ENCODE measurements at regions not wholly inside any gene's neighbourhood (a gene's known extent, or its start where the extent isn't known, plus 50 kb on each side); places are given as distances from the start of the nearest gene placed in this dataset.

DNA sequence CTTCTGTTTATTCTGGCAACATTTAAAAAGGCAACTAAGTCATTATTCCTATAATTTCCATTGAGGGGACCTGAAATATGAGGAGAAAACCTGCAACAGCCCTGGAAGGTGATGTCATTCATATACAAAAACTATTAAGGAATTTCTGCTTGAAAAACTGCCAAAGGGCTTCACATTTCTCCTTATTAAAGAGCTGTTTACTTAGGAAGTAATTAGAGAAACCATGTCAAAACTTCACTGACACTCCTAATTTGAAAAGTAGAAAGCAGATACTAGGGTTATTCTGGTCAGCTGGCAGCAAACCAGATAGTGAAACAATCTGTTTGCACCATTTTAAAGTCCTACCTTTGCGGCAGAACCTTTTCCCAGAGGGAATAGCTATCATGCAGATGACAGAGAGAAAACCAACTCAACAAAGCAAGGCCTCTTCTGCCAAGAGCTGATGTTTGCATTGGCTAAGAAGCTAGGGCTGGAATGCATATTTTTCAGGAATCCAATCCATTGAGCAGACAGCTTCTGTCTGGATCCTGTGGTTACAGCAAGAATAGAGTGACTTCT is 592.2 kb upstream of the SYT4 start:
- CTCF ChIA-PET, result no interaction called here
- no peak overlapping the region for H3K27ac Mint-ChIP-seq
- DNase-seq, result no peak
- peaks cover 10% of the 10 kb centered on the region for H3K9me3 Mint-ChIP-seq
- no peaks in the 10 kb centered on the region for H3K36me3 Mint-ChIP-seq (ENCODE audit: low read depth)
- H3K27me3 Mint-ChIP-seq (ENCODE audit: low read depth), result no peaks in the 10 kb centered on the region
- no peak overlapping the region for H3K4me3 Mint-ChIP-seq
- intact Hi-C loops (cut with micrococcal nuclease), result loop anchor here (10.0 kb wide), 1 partner anchor 55 kb away; no protein-coding TSS in a partner anchor
- H3K4me1 Mint-ChIP-seq (ENCODE audit: low read depth), result no peaks in the 10 kb centered on the region

DNA sequence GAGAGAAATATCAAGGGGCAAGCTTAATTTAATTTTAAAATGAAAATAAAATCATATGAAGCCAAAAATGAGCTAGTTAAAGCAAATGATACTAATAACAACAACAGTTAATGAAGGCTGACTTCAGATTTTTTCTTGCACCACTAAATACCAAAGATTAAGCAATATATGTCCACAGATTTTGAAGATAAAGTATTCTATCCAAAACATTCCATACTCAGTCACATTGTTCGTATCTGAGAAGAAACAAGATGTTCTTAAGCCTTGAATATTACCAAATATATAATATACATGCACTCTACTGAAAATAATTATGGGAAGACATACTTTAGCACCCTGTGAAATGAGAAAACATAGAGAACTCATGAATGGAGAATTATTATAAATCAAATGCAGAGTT is 593.3 kb upstream of the SYT4 start:
- DNase-seq, result no peak
- intact Hi-C loops (cut with micrococcal nuclease), result no loop called here
- Mint-ChIP-seq H3K4me1 (ENCODE audit: low read depth) (no peaks in the 10 kb centered on the region), H3K4me3 (no peak overlapping the region), H3K9me3 (peaks cover 9% of the 10 kb centered on the region), H3K27me3 (ENCODE audit: low read depth) (no peaks in the 10 kb centered on the region), H3K36me3 (ENCODE audit: low read depth) (no peaks in the 10 kb centered on the region), H3K27ac (no peak overlapping the region)
- CTCF ChIA-PET, result no interaction called here

DNA sequence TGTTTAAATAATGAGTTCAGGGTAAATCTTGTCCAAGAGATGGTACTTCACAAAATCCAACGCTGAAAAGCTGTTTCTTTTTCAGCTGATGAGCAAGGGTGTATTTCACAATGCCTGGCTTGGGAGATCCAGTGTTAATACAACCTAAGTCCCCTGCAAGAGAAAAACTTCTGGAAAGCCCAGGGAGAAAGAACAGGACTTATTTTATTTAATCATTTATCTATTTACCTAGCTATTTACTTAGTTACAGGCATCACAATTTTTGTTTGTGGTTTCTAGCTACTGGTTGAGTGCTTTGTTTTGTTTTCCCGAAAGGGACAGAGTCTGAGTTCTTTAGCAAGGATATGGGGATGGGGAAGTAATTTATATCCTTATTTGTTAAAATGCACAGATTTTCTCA is 598.2 kb upstream of the SYT4 start:
- no peaks in the 10 kb centered on the region for H3K27me3 Mint-ChIP-seq (ENCODE audit: low read depth)
- CTCF ChIA-PET, result interaction anchor here (0.5 to 0.7 kb wide), 3 partner anchors 17 to 1295 kb away, joined by 3 to 6 read pairs (median 3); no protein-coding TSS in a partner anchor
- H3K36me3 Mint-ChIP-seq (ENCODE audit: low read depth), result no peaks in the 10 kb centered on the region
- DNase-seq, result no peak
- no peak overlapping the region for H3K4me3 Mint-ChIP-seq
- intact Hi-C loops (cut with micrococcal nuclease), result no loop called here
- H3K9me3 Mint-ChIP-seq, result peaks cover 20% of the 10 kb centered on the region
- no peaks in the 10 kb centered on the region for H3K4me1 Mint-ChIP-seq (ENCODE audit: low read depth)
- no peak overlapping the region for H3K27ac Mint-ChIP-seq

DNA sequence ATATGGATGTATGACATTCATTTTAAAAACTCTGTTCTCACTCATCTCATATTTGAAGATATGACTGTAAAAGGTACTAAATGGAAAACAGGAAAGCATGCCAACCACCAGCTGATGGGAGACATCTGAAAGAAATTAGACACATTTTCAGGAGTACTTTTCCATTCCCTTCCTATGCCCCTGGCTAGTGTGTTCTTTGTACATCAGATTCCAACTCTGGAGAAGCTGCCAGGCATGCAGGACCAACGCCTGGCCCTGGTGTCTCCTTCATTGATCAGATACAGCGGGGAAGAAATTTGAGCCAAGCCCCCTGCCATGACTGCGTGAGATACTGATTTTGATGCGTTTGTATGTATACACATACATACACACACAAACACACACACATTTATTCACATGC is 599.0 kb upstream of the SYT4 start:
- H3K27me3 Mint-ChIP-seq (ENCODE audit: low read depth), result no peaks in the 10 kb centered on the region
- no peak for DNase-seq
- CTCF ChIA-PET, result no interaction called here
- H3K9me3 Mint-ChIP-seq, result peaks cover 20% of the 10 kb centered on the region
- H3K27ac Mint-ChIP-seq, result no peak overlapping the region
- H3K36me3 Mint-ChIP-seq (ENCODE audit: low read depth), result no peaks in the 10 kb centered on the region
- no peak overlapping the region for H3K4me3 Mint-ChIP-seq
- no peaks in the 10 kb centered on the region for H3K4me1 Mint-ChIP-seq (ENCODE audit: low read depth)
- intact Hi-C loops (cut with micrococcal nuclease), result no loop called here

DNA sequence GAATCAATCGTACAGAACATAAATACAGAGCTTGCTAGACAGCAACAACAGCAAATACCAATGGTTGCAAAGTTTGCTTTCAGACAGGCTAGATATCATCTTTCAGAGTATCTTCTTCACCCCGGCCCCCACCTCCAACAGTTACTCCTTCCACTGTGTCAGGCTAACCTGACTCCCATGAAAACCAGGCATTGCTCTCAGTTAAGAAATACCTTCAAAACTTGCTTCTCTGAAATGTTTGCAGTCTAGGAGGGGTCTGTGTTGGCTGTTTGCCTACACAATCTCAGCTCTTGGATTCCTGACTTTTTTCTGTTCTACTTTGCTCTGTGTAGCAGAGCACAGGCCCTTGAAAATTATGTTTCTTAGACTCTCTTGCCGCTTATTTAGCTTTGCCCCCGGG is 599.5 kb upstream of the SYT4 start:
- no peak overlapping the region for H3K4me3 Mint-ChIP-seq
- H3K27ac Mint-ChIP-seq, result no peak overlapping the region
- CTCF ChIA-PET, result no interaction called here
- H3K4me1 Mint-ChIP-seq (ENCODE audit: low read depth), result no peaks in the 10 kb centered on the region
- H3K36me3 Mint-ChIP-seq (ENCODE audit: low read depth), result no peaks in the 10 kb centered on the region
- DNase-seq, result no peak
- H3K27me3 Mint-ChIP-seq (ENCODE audit: low read depth), result no peaks in the 10 kb centered on the region
- intact Hi-C loops (cut with micrococcal nuclease), result no loop called here
- H3K9me3 Mint-ChIP-seq, result peaks cover 16% of the 10 kb centered on the region

DNA sequence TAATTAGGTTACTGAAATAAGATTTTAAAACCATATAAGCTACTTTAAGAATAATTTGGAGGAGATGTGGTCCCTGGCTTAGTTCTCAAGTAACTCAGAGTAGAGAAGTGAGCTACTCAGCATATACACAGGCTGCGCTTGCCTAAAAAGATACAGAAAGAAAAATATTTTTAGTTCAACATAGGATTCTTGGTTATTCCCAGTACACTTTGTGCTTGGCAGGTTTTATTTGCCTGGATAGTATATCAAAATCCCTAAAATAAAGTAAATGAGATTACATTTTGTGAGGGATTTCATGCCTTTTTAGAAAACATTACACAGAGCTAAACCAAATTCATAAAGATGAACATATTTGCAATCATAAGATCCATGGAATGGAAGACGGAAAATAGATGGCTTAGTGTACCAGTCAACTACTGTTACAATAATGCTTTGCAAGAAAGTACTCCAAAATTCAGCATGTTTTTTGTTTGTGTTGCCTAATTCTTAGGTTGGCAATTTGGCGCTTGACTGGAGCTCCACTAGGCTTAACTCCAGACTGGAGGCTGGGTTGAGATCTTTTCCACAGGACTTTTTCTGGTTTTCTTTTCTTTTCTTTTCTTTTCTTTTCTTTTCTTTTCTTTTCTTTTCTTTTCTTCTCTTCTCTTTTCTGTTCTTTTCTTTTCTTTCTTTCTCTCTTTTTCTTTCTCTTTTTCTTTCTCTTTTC is 600.5 kb upstream of the SYT4 start:
- CTCF ChIA-PET, result no interaction called here
- no peak overlapping the region for H3K27ac Mint-ChIP-seq
- H3K4me1 Mint-ChIP-seq (ENCODE audit: low read depth), result no peaks in the 10 kb centered on the region
- no peaks in the 10 kb centered on the region for H3K27me3 Mint-ChIP-seq (ENCODE audit: low read depth)
- intact Hi-C loops (cut with micrococcal nuclease), result no loop called here
- peaks cover 16% of the 10 kb centered on the region for H3K9me3 Mint-ChIP-seq
- no peaks in the 10 kb centered on the region for H3K36me3 Mint-ChIP-seq (ENCODE audit: low read depth)
- no peak for DNase-seq
- no peak overlapping the region for H3K4me3 Mint-ChIP-seq

- DNase-seq, result no peak
- no peaks in the 10 kb centered on the region for H3K27me3 Mint-ChIP-seq (ENCODE audit: low read depth)
- no peaks in the 10 kb centered on the region for H3K36me3 Mint-ChIP-seq (ENCODE audit: low read depth)
- H3K4me1 Mint-ChIP-seq (ENCODE audit: low read depth), result no peaks in the 10 kb centered on the region
- no peak overlapping the region for H3K27ac Mint-ChIP-seq
- H3K9me3 Mint-ChIP-seq, result peaks cover 16% of the 10 kb centered on the region
- intact Hi-C loops (cut with micrococcal nuclease), result no loop called here
- H3K4me3 Mint-ChIP-seq, result no peak overlapping the region
- CTCF ChIA-PET, result no interaction called here
These were observed 602.1 kb upstream of the SYT4 start for GRCh38 chr18:43879415-43879814.

GRCh38 chr18:43882358-43883055 is 605.2 kb upstream of the SYT4 start:
- CTCF ChIA-PET, result no interaction called here
- no peaks in the 10 kb centered on the region for H3K36me3 Mint-ChIP-seq (ENCODE audit: low read depth)
- no peaks in the 10 kb centered on the region for H3K27me3 Mint-ChIP-seq (ENCODE audit: low read depth)
- DNase-seq, result no peak
- no peaks in the 10 kb centered on the region for H3K4me1 Mint-ChIP-seq (ENCODE audit: low read depth)
- H3K27ac Mint-ChIP-seq, result no peak overlapping the region
- H3K9me3 Mint-ChIP-seq, result peaks cover 18% of the 10 kb centered on the region
- intact Hi-C loops (cut with micrococcal nuclease), result no loop called here
- H3K4me3 Mint-ChIP-seq, result no peak overlapping the region

- H3K36me3 Mint-ChIP-seq (ENCODE audit: low read depth), result no peaks in the 10 kb centered on the region
These were observed 606.6 kb upstream of the SYT4 start for GRCh38 chr18:43883886-43884285.

GRCh38 chr18:43886341-43886740 is 609.1 kb upstream of the SYT4 start:
- no peaks in the 10 kb centered on the region for H3K27me3 Mint-ChIP-seq (ENCODE audit: low read depth)
- intact Hi-C loops (cut with micrococcal nuclease), result no loop called here
- no peak overlapping the region for H3K4me3 Mint-ChIP-seq
- no peak overlapping the region for H3K27ac Mint-ChIP-seq
- H3K4me1 Mint-ChIP-seq (ENCODE audit: low read depth), result no peaks in the 10 kb centered on the region
- H3K36me3 Mint-ChIP-seq (ENCODE audit: low read depth), result no peaks in the 10 kb centered on the region
- peaks cover 6% of the 10 kb centered on the region for H3K9me3 Mint-ChIP-seq
- CTCF ChIA-PET, result interaction anchor here (0.5 kb wide), 1 partner anchor 100 kb away, joined by 6 read pairs; no protein-coding TSS in a partner anchor
- no peak for DNase-seq

More at GRCh38 chr18:43883886-43884285, 606.6 kb upstream of the SYT4 start:
- H3K9me3 Mint-ChIP-seq, result peaks cover 16% of the 10 kb centered on the region
- H3K27ac Mint-ChIP-seq, result no peak overlapping the region
- no peaks in the 10 kb centered on the region for H3K27me3 Mint-ChIP-seq (ENCODE audit: low read depth)
- DNase-seq, result no peak
- intact Hi-C loops (cut with micrococcal nuclease), result no loop called here
- CTCF ChIA-PET, result no interaction called here
- no peak overlapping the region for H3K4me3 Mint-ChIP-seq
- no peaks in the 10 kb centered on the region for H3K4me1 Mint-ChIP-seq (ENCODE audit: low read depth)

DNA sequence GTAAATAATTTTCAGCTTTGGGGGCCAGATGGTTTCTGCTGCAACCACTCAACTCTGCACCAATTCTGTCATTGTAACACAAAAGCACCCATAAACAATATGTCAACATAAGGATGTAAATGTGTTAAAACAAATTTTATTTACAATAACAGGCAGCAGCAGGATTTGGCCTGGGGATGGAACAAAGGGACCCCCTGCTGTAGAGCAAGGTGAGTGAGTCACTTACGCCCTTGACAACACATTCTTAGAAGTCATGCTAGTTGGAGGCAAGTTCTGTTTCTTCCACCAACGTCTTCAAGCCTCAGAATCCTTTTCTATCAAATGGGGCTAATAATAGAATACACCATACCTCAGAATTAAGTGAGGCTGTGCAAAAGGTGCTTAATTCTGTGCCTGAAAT is 610.2 kb upstream of the SYT4 start:
- no peaks in the 10 kb centered on the region for H3K36me3 Mint-ChIP-seq (ENCODE audit: low read depth)

DNA sequence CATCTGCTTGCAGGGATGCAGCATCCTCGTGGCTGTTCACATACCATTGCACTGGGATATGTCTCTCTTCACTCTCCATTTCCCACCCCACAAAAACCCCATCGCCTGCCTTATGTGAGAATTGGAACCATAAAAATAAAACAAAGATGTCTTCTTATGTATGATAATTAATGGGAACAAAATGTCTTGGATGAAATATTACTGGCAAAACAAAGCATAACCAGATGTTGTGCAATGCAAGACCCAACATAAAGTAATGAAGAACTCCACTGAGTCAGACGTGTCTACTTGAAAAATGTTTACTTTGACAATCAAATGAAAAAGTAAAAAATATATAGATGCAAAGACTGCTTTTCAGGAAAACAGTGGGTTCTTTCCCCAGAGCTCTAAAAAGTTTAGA is 611.3 kb upstream of the SYT4 start:
- H3K27me3 Mint-ChIP-seq (ENCODE audit: low read depth), result no peaks in the 10 kb centered on the region
- no peak overlapping the region for H3K27ac Mint-ChIP-seq
- no peaks in the 10 kb centered on the region for H3K36me3 Mint-ChIP-seq (ENCODE audit: low read depth)
- no peak for DNase-seq
- H3K4me1 Mint-ChIP-seq (ENCODE audit: low read depth), result no peaks in the 10 kb centered on the region
- no peak overlapping the region for H3K4me3 Mint-ChIP-seq
- intact Hi-C loops (cut with micrococcal nuclease), result no loop called here
- CTCF ChIA-PET, result no interaction called here
- H3K9me3 Mint-ChIP-seq, result peaks cover 6% of the 10 kb centered on the region

More for the DNA sequence above, 610.2 kb upstream of the SYT4 start:
- intact Hi-C loops (cut with micrococcal nuclease), result no loop called here
- no peak for DNase-seq
- Mint-ChIP-seq H3K4me1 (ENCODE audit: low read depth) (no peaks in the 10 kb centered on the region), H3K27me3 (ENCODE audit: low read depth) (no peaks in the 10 kb centered on the region), H3K27ac (no peak overlapping the region), H3K4me3 (no peak overlapping the region), H3K9me3 (peaks cover 6% of the 10 kb centered on the region)
- CTCF ChIA-PET, result interaction anchor here (0.5 kb wide), 1 partner anchor 1519 kb away, joined by 3 read pairs; no protein-coding TSS in a partner anchor
